ENCODE measurements at regions not wholly inside any gene's neighbourhood (a gene's known extent, or its start where the extent isn't known, plus 50 kb on each side); places are given as distances from the start of the nearest gene placed in this dataset.

- no peak overlapping the region for H3K9ac ChIP-seq (ENCODE audit: low read length)
- no peaks in the 10 kb centered on the region for H3K79me2 ChIP-seq (replicated peaks; ENCODE audit: insufficient read depth, low read length)
- no peaks in the 10 kb centered on the region for H3K9me3 ChIP-seq (ENCODE audit: low read length)
- no peak overlapping the region for H3K4me2 ChIP-seq (ENCODE audit: low read length)
- no peaks in the 10 kb centered on the region for H3K36me3 ChIP-seq (ENCODE audit: insufficient read depth, low read length)
- no peak overlapping the region for H2AFZ ChIP-seq (ENCODE audit: low read depth, low read length)
- H3K9me2 ChIP-seq (ENCODE audit: insufficient read depth, low read length): no peaks in the 10 kb centered on the region
- H3K27me3 ChIP-seq (ENCODE audit: insufficient read depth, low read depth, low read length): no peaks in the 10 kb centered on the region
- no peak for TF ChIP-seq EP300 (conservative IDR thresholded peaks at IDR 0.05; ENCODE audit: poor library complexity, severe bottlenecking)
- TF ChIP-seq REST (IDR thresholded peaks at IDR 0.05; ENCODE audit: borderline replicate concordance): no peak
- no peak overlapping the region for H3K4me3 ChIP-seq (ENCODE audit: low read length)
- H4K20me1 ChIP-seq (ENCODE audit: insufficient read depth): no peaks in the 10 kb centered on the region
- no peaks in the 10 kb centered on the region for H3F3A ChIP-seq (ENCODE audit: insufficient read depth, low read length, poor library complexity, severe bottlenecking)
- H3K27ac ChIP-seq (ENCODE audit: low read length): no peak overlapping the region
These were observed 60.4 kb upstream of the CA12 start for GRCh38 chr15:63442080-63442479.

DNA sequence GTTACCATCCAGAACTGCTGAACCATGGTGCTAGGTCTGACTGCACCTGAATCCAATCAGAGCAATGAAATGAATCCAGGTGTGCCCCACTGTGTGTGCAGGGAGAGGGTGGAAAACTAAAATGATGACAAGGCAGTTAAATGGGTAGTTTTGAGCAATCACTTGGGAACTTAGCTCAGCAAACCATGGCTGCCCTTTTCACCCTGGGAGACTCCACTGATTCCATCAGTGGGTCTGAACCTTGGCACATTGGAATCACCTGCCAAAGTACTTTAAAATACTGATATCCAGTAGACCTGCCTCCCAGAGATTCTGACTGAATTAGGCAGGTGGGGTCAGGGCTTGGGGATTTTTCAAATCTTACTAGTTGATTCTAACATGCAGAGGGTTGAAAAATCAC is 59.8 kb upstream of the USP3 start:
- Histone ChIP-seq H3K4me2 (ENCODE audit: low read length) (no peak overlapping the region), H3K9ac (ENCODE audit: low read length) (no peak overlapping the region), H3F3A (ENCODE audit: insufficient read depth, low read length, poor library complexity, severe bottlenecking) (no peaks in the 10 kb centered on the region), H3K79me2 (replicated peaks; ENCODE audit: insufficient read depth, low read length) (no peaks in the 10 kb centered on the region), H2AFZ (ENCODE audit: low read depth, low read length) (no peak overlapping the region), H3K9me3 (ENCODE audit: low read length) (no peaks in the 10 kb centered on the region), H3K4me3 (ENCODE audit: low read length) (no peak overlapping the region), H4K20me1 (ENCODE audit: insufficient read depth) (no peaks in the 10 kb centered on the region), H3K27ac (ENCODE audit: low read length) (no peak overlapping the region), H3K9me2 (ENCODE audit: insufficient read depth, low read length) (no peaks in the 10 kb centered on the region), H3K36me3 (ENCODE audit: insufficient read depth, low read length) (no peaks in the 10 kb centered on the region), H3K27me3 (ENCODE audit: insufficient read depth, low read depth, low read length) (no peaks in the 10 kb centered on the region)
- no peak for TF ChIP-seq REST (IDR thresholded peaks at IDR 0.05; ENCODE audit: borderline replicate concordance)
- TF ChIP-seq TAF1 (IDR thresholded peaks at IDR 0.05; ENCODE audit: low read depth): no peak
- no peak for TF ChIP-seq CTCF (IDR thresholded peaks at IDR 0.05; ENCODE audit: poor library complexity, severe bottlenecking)
- no peak for TF ChIP-seq SMC3 (conservative IDR thresholded peaks at IDR 0.05; ENCODE audit: poor library complexity)
- no peak for TF ChIP-seq RAD21 (conservative IDR thresholded peaks at IDR 0.05)
- TF ChIP-seq EZH2 (IDR thresholded peaks at IDR 0.05; ENCODE audit: borderline replicate concordance, insufficient read depth, low read length, poor library complexity, severe bottlenecking): no peak
- TF ChIP-seq MXI1 (conservative IDR thresholded peaks at IDR 0.05; ENCODE audit: poor library complexity, severe bottlenecking): no peak
- TF ChIP-seq EP300 (conservative IDR thresholded peaks at IDR 0.05; ENCODE audit: poor library complexity, severe bottlenecking): no peak
- TF ChIP-seq POLR2AphosphoS5 (IDR thresholded peaks at IDR 0.05): no peak
